WTC11 (cell line): ENCODE measurements at regions not wholly inside any gene's neighbourhood (a gene's known extent, or its start where the extent isn't known, plus 50 kb on each side); places are given as distances from the start of the nearest gene placed in this dataset.

Experiments
- ATF6 ChIP-seq: sonication (generic); formaldehyde crosslinking; IDR thresholded peaks from 2 replicates; pipeline ENCODE4 v1.8.1; 2023; ENCODE audit warnings: mild to moderate bottlenecking, missing genetic modification reagents
- CTCF ChIP-seq: fragments of 200-600 bp; IDR thresholded peaks from 2 replicates; pipeline ENCODE4 v1.8.0; 2022; ENCODE audit warnings: antibody characterized with exemption
- ESRRA ChIP-seq: sonication (generic); formaldehyde crosslinking; IDR thresholded peaks from 2 replicates; pipeline ENCODE4 v1.8.1; 2022; ENCODE audit warnings: mild to moderate bottlenecking, missing genetic modification reagents, borderline replicate concordance
- NR3C1 ChIP-seq: sonication (generic); formaldehyde crosslinking; conservative IDR thresholded peaks from 2 replicates; pipeline ENCODE4 v1.8.1; 2023; ENCODE audit warnings: low read depth, mild to moderate bottlenecking, missing genetic modification reagents
- STAT6 ChIP-seq: sonication (generic); formaldehyde crosslinking; conservative IDR thresholded peaks from 2 replicates; pipeline ENCODE4 v1.8.1; 2023; ENCODE audit warnings: mild to moderate bottlenecking, low read depth, missing genetic modification reagents, moderate library complexity
- ZNF232 ChIP-seq: sonication (generic); formaldehyde crosslinking; IDR thresholded peaks from 2 replicates; pipeline ENCODE4 v1.8.0; 2022; ENCODE audit warnings: mild to moderate bottlenecking, missing genetic modification reagents
- ZNF416 ChIP-seq: fragments of 250-450 bp; sonication (Bioruptor Pico); IDR thresholded peaks from 2 replicates; pipeline ENCODE4 v1.9.0; 2021; ENCODE audit warnings: mild to moderate bottlenecking, inconsistent platforms

- TF ChIP-seq STAT6, result no peak
- TF ChIP-seq ATF6, result no peak
- TF ChIP-seq CTCF, result no peak
- no peak for TF ChIP-seq ESRRA (CRISPR knock-in tag)
- no peak for TF ChIP-seq ZNF232 (CRISPR knock-in tag)
- no peak for TF ChIP-seq ZNF416 (CRISPR knock-in tag)
- no peak for TF ChIP-seq NR3C1 (CRISPR knock-in tag)
Measured at GRCh38 chr7:67496589-67496988, 500.0 kb downstream of the TYW1 start.
